OCI-LY1 (cell line): ENCODE measurements at regions not wholly inside any gene's neighbourhood (a gene's known extent, or its start where the extent isn't known, plus 50 kb on each side); places are given as distances from the start of the nearest gene placed in this dataset.

Experiments used
- CTCF ChIP-seq: fragments of 200-600 bp; sonication (generic), shearing (Covaris generic); IDR thresholded peaks from 2 replicates; pipeline ENCODE4 v1.5.1; 2017; ENCODE audit warnings: mild to moderate bottlenecking, antibody characterized with exemption, low read length, moderate library complexity, mixed read lengths
- EZH2 ChIP-seq: fragments of 200-600 bp; sonication (generic), shearing (Covaris generic); IDR thresholded peaks from 2 replicates; pipeline ENCODE4 v1.8.0; 2017; ENCODE audit warnings: borderline replicate concordance, mixed run types, mild to moderate bottlenecking, antibody characterized with exemption, low read length, moderate library complexity, mixed read lengths

GRCh38 chr6:169159331-169159730 is 94.3 kb downstream of the THBS2 start:
- no peak for TF ChIP-seq CTCF
- no peak for TF ChIP-seq EZH2
